ENCODE measurements at regions not wholly inside any gene's neighbourhood (a gene's known extent, or its start where the extent isn't known, plus 50 kb on each side); places are given as distances from the start of the nearest gene placed in this dataset.

DNA sequence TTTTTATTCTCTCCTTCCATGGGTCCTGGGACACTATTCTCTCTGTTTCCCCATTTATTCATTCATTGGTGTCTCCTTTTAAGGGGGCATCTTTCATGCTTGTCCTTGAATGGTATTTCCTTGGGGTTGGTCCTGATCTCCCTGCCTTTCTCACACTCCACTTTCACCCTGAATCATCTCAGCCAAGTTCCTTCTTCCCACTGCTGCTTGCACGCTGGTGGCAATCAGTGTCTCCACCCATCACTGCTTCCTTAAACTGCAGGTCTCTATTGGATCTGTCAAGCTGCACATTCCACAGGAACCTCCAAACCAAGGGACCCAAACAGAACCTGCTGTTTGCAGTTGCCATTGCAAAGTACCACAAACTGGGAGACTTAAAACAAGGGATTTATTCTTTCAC is 89.3 kb upstream of the SDK2 start:
- TF ChIP-seq, protein P1, sequence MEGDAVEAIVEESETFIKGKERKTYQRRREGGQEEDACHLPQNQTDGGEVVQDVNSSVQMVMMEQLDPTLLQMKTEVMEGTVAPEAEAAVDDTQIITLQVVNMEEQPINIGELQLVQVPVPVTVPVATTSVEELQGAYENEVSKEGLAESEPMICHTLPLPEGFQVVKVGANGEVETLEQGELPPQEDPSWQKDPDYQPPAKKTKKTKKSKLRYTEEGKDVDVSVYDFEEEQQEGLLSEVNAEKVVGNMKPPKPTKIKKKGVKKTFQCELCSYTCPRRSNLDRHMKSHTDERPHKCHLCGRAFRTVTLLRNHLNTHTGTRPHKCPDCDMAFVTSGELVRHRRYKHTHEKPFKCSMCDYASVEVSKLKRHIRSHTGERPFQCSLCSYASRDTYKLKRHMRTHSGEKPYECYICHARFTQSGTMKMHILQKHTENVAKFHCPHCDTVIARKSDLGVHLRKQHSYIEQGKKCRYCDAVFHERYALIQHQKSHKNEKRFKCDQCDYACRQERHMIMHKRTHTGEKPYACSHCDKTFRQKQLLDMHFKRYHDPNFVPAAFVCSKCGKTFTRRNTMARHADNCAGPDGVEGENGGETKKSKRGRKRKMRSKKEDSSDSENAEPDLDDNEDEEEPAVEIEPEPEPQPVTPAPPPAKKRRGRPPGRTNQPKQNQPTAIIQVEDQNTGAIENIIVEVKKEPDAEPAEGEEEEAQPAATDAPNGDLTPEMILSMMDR (IDR thresholded peaks at IDR 0.05; ENCODE audit: unreplicated experiment) = no peak
- DNase-seq (ENCODE audit: low spot score) = no peak
- H3K9me3 Mint-ChIP-seq (ENCODE audit: unreplicated experiment) = peaks cover 3% of the 10 kb centered on the region
- peaks cover 2% of the 10 kb centered on the region for H3K36me3 Mint-ChIP-seq (ENCODE audit: low read depth, unreplicated experiment)
- H3K27me3 Mint-ChIP-seq (ENCODE audit: unreplicated experiment) = peaks cover 9% of the 10 kb centered on the region
- H3K4me1 Mint-ChIP-seq (ENCODE audit: unreplicated experiment) = no peaks in the 10 kb centered on the region
- no peak overlapping the region for H3K27ac Mint-ChIP-seq (ENCODE audit: unreplicated experiment)
- no peak overlapping the region for H3K4me3 Mint-ChIP-seq (ENCODE audit: unreplicated experiment)

DNA sequence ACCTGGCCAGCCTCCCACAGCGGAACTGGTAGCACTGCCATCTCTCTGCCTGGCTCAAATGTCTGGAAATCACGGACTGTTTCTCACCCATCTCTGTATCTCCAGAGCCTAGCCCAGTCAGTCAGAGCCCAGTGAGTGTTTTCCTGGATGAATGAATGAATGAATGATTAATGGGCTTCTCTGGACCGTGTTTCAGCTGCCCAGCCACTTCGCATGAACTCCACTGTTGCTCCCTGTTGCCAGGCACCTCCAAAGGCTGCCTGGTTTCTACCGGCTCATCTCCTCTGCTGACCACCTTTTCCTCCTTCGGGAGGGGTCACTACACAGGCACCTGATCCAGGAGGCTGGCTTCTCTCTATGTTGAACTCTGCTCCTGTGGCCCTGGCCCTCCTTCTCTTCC is 91.0 kb upstream of the SDK2 start:
- no peaks in the 10 kb centered on the region for H3K4me1 Mint-ChIP-seq (ENCODE audit: unreplicated experiment)
- H3K36me3 Mint-ChIP-seq (ENCODE audit: low read depth, unreplicated experiment) = peaks cover 2% of the 10 kb centered on the region
- H3K27me3 Mint-ChIP-seq (ENCODE audit: unreplicated experiment) = peaks cover 9% of the 10 kb centered on the region
- no peak overlapping the region for H3K27ac Mint-ChIP-seq (ENCODE audit: unreplicated experiment)
- peaks cover 3% of the 10 kb centered on the region for H3K9me3 Mint-ChIP-seq (ENCODE audit: unreplicated experiment)
- no peak for DNase-seq (ENCODE audit: low spot score)
- H3K4me3 Mint-ChIP-seq (ENCODE audit: unreplicated experiment) = no peak overlapping the region
- TF ChIP-seq, protein P1 (IDR thresholded peaks at IDR 0.05; ENCODE audit: unreplicated experiment) = no peak

- Mint-ChIP-seq H3K9me3 (ENCODE audit: unreplicated experiment) (no peaks in the 10 kb centered on the region), H3K4me3 (ENCODE audit: unreplicated experiment) (no peak overlapping the region), H3K36me3 (ENCODE audit: low read depth, unreplicated experiment) (no peaks in the 10 kb centered on the region), H3K27ac (ENCODE audit: unreplicated experiment) (no peak overlapping the region), H3K4me1 (ENCODE audit: unreplicated experiment) (no peaks in the 10 kb centered on the region), H3K27me3 (ENCODE audit: unreplicated experiment) (peaks cover 6% of the 10 kb centered on the region)
- no peak for DNase-seq (ENCODE audit: low spot score)
- TF ChIP-seq, protein P1 (IDR thresholded peaks at IDR 0.05; ENCODE audit: unreplicated experiment) = no peak
These were observed 94.7 kb upstream of the SDK2 start for GRCh38 chr17:73738751-73739575.

DNA sequence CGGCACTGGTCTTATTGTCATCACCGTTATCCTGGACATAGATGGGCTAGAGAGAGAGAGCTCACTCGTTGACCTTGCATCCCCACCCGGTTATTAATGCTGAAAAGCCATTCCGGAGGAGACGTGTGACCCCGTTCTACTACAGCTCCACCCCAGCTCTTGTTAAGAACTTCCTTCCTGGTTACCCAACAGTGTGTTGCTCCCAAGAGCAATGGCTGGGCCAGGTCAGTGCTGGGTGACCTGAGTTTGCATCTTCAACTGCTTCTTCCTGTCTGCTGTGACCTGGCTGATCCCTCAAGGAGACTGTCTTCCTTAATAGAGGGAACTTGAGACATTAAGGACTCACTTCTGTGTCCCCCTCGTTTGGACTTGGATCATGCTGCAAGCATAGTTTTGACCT is 96.1 kb upstream of the SDK2 start:
- Mint-ChIP-seq H3K27ac (ENCODE audit: unreplicated experiment) (no peak overlapping the region), H3K27me3 (ENCODE audit: unreplicated experiment) (peaks cover 9% of the 10 kb centered on the region), H3K4me1 (ENCODE audit: unreplicated experiment) (peaks cover 4% of the 10 kb centered on the region), H3K9me3 (ENCODE audit: unreplicated experiment) (no peaks in the 10 kb centered on the region), H3K4me3 (ENCODE audit: unreplicated experiment) (no peak overlapping the region), H3K36me3 (ENCODE audit: low read depth, unreplicated experiment) (no peaks in the 10 kb centered on the region)
- DNase-seq (ENCODE audit: low spot score) = no peak
- TF ChIP-seq, protein P1 (IDR thresholded peaks at IDR 0.05; ENCODE audit: unreplicated experiment) = no peak

- no peaks in the 10 kb centered on the region for H3K36me3 Mint-ChIP-seq (ENCODE audit: low read depth, unreplicated experiment)
- peaks cover 4% of the 10 kb centered on the region for H3K4me1 Mint-ChIP-seq (ENCODE audit: unreplicated experiment)
- no peak overlapping the region for H3K27ac Mint-ChIP-seq (ENCODE audit: unreplicated experiment)
- H3K9me3 Mint-ChIP-seq (ENCODE audit: unreplicated experiment) = no peaks in the 10 kb centered on the region
- H3K27me3 Mint-ChIP-seq (ENCODE audit: unreplicated experiment) = peaks cover 3% of the 10 kb centered on the region
- no peak for DNase-seq (ENCODE audit: low spot score)
- H3K4me3 Mint-ChIP-seq (ENCODE audit: unreplicated experiment) = no peak overlapping the region
- TF ChIP-seq, protein P1 (IDR thresholded peaks at IDR 0.05; ENCODE audit: unreplicated experiment) = no peak
These were observed 98.7 kb upstream of the SDK2 start for GRCh38 chr17:73742948-73743381.

All from endothelial cell (in vitro differentiated cells).